LNCAP (cell line): ENCODE measurements at regions not wholly inside any gene's neighbourhood (a gene's known extent, or its start where the extent isn't known, plus 50 kb on each side); places are given as distances from the start of the nearest gene placed in this dataset.

ENCODE experiments used
- TF ChIP-seq, protein P1 (sequence below): fragments of 450-650 bp; IDR thresholded peaks from 2 replicates; pipeline ENCODE4 v1.5.1; 2017; ENCODE audit warnings: mild to moderate bottlenecking

DNA sequence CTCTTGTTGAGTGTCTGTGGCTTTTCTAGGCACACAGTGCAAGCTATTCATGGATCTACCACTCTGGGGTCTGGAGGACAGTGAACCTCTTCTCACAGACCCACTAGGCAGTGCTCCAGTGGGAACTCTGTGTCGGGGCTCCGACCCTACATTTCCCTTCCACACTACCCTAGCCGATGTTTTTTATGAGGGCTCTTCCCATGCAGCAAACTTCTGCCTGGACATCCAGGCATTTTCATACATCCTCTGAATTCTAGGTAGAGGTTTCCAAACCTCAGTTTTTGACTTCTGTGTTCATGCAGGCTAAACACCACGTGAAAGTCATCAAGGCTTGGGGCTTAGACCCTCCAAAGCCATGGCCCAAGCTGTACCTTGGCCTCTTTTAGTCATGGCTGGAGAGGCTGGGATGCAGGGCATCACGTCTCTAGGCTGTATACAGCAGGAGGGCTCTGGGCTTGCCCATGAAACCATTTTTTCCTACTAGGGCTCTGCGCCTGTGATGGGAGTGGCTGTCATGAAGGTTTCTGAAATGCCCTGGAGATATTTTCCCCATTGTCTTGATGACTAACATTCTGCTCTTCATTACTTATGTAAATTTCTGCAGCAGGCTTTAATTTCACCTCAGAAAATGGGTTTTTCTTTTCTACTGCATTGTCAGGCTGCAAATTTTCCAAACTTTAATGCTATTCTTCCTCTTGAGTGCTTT, 249.8 kb upstream of the CPEB2 start:
- TF ChIP-seq, protein P1, sequence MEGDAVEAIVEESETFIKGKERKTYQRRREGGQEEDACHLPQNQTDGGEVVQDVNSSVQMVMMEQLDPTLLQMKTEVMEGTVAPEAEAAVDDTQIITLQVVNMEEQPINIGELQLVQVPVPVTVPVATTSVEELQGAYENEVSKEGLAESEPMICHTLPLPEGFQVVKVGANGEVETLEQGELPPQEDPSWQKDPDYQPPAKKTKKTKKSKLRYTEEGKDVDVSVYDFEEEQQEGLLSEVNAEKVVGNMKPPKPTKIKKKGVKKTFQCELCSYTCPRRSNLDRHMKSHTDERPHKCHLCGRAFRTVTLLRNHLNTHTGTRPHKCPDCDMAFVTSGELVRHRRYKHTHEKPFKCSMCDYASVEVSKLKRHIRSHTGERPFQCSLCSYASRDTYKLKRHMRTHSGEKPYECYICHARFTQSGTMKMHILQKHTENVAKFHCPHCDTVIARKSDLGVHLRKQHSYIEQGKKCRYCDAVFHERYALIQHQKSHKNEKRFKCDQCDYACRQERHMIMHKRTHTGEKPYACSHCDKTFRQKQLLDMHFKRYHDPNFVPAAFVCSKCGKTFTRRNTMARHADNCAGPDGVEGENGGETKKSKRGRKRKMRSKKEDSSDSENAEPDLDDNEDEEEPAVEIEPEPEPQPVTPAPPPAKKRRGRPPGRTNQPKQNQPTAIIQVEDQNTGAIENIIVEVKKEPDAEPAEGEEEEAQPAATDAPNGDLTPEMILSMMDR: no peak

GRCh38 chr4:14767142-14767541, 235.1 kb upstream of the CPEB2 start:
- TF ChIP-seq, protein P1: no peak

- TF ChIP-seq, protein P1: no peak
Measured at GRCh38 chr4:14768449-14768848, 233.8 kb upstream of the CPEB2 start.

- TF ChIP-seq, protein P1: no peak
Measured at GRCh38 chr4:14769993-14770392, 232.3 kb upstream of the CPEB2 start.

DNA sequence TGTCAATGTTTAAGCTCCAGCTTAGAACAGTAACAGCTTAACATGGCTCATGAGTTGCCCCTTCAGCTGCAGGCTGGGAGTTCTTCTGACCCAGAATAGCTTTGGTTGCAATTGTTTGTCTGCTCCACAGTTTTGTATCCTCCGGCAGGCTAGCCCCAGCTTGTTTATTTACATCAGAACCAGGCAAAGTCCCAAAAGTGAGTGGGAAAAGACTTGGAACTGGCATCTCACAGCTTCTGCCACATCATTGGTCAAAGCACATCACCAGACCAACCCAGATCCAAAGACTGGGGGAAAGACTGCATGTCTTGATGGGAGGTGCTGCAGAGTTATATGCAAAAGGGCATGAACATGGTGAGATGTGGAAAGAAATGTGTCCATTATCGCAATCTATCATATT, 231.2 kb upstream of the CPEB2 start:
- TF ChIP-seq, protein P1: no peak

- TF ChIP-seq, protein P1: no peak
Measured at GRCh38 chr4:14771504-14772175, 230.6 kb upstream of the CPEB2 start.

GRCh38 chr4:14772388-14772787, 229.9 kb upstream of the CPEB2 start:
- TF ChIP-seq, protein P1: no peak
